DMS114 treated with DMSO at 0.1 percent for 48 hours (cell line): ENCODE measurements at regions not wholly inside any gene's neighbourhood (a gene's known extent, or its start where the extent isn't known, plus 50 kb on each side); places are given as distances from the start of the nearest gene placed in this dataset.
"Not testable (repeated sequence)": the region's sequence is repeated elsewhere in the genome, so short reads cannot be mapped to it uniquely, and the experiment has no call there.

Experiments
- DNase-seq: peaks from one replicate; lab custom pipeline; 2025; ENCODE audit not compliant: unreplicated experiment; lab: John Stamatoyannopoulos, UW

DNA sequence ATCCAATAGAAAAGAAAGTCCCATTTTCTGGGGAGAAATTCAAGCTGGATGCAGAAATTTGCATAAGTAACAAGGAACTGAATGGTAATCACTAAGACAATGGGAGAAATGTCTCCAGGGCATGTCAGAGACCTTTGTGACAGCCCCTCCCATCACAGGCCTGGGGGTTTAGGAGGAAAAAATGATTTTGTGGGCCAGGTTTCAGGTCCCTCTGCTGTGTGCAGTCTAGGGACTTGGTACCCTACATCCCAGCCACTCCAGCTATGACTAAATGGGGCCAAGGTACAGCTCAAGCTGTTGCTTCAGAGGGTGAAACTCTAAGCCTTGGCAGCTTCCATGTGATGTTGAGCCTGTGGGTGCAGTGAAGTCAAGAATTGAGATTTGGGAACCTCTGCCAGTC is 695.5 kb upstream of the MIR17HG start:
- DNase-seq = no peak

DNA sequence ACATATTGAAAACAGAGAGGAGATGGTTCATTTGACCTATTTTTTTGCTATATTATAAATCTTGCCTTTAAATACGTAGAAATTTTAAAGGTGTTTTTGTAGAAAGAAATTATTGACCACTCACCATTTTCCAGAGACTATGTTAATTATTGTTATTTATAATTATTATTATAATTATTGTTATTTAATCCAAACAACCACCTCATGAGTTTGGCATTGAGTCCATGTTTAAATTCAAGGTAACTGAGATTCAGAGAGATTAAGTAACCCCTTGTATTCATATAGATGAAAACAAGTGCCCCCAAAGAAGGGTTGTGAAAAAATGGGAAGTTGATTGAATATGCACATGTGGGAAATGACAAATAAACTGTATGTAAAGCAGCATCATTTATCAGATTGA is 692.5 kb upstream of the MIR17HG start:
- no peak for DNase-seq

DNA sequence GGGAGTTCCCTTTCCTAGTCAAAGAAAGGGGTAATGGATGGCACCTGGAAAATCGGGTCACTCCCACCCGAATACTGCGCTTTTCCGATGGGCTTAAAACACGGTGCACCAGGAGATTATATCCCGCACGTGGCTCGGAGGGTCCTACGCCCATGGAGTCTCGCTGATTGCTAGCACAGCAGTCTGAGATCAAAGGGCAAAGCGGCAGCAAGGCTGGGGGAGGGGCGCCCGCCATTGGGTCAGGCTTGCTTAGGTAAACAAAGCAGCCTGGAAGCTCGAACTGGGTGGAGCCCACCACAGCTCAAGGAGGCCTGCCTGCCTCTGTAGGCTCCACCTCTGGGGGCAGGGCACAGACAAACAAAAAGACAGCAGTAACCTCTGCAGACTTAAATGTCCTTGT is 683.3 kb upstream of the MIR17HG start:
- DNase-seq = not testable (repeated sequence)

DNA sequence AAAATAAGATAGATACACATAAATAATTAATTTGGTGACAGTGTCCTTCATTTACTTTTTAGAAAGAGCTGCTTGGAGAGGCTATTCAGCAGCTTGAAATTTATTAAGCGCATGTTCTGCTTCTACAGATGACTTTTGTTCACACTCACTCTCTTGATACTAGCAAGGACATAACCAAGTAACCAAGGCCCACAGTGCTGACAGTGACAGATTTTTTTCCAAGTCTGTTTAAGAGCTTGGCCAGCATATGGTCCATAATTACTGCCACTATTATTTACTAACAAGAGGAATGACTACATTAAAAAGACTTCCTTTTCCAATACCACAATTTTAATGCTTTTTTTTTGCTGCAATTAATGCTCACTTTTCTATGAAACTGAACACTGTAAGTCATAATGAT is 673.7 kb upstream of the MIR17HG start:
- no peak for DNase-seq

DNA sequence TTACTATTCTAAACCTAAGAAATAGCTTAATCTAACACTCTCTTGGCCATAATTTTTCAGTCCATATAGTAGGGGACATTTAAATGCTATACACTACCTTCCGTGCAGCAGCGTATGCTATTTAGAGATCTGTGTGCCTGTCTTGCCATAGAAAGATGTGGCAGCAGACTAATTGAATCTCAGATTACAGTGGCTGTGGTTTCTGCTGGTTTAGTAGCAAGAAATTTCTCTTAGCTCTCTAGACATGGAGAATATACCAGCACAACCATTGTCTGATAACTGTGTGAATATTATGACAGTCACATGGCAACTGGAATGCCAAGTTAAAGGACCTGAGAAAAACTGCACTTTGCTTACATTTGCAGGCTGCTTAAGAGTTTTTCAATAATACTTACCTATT is 672.4 kb upstream of the MIR17HG start:
- no peak for DNase-seq

DNA sequence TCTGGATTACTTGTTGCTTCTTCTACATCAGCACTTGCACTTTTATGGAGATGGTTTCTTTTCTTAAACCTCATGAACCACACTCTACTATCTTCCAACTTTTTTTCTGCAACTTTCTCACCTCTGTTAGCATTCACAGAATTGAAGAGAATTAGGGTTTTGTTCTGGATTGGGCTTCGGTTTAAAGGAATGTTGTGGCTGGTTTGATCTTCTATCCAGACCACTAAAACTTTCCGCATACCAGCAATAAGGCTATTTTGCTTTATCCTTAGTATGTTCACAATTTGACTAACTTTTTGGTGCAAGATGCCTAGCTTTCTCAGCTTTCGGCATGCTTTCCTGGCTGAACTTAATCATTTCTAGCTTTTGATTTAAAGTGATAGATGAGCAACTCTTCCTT is 666.7 kb upstream of the MIR17HG start:
- DNase-seq = no peak

DNA sequence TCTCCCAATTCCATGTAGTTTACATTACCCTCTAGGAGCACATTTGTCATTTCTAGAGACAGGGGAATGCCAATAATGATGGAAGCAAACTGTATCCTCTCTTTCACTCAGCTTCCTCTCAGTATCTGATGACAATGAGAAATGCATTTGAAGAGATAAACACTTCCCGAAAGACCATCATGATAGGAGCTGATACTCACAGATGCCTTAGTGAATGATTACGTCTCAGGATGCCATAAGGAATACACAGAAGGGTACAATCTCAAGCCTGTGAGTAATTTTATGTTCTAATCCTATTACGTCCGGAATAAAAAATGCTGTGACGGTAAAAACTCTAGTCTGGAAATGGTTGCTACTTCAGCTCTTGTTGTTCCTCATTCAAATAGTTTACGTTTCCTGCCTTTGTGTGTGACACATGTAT is 663.8 kb upstream of the MIR17HG start:
- DNase-seq = no peak

DNA sequence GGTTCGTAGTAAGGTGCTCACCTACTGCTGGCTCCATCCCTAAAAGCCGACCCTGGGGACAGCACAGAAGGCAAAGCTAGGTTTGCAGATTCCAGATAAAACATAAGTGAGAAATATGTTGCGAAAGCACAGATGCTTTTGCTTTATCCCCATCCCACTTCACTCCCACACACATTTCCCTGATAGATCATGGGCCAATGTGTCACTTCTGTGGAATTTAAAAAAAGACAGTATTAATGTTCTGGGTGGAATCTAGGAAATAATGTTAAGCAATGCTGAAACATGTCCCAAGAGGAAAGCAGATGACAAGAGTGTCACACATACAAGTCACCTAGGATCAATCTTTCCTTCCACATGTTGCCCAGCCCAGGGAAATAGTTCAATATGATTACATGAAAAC is 661.0 kb upstream of the MIR17HG start:
- DNase-seq = no peak

DNA sequence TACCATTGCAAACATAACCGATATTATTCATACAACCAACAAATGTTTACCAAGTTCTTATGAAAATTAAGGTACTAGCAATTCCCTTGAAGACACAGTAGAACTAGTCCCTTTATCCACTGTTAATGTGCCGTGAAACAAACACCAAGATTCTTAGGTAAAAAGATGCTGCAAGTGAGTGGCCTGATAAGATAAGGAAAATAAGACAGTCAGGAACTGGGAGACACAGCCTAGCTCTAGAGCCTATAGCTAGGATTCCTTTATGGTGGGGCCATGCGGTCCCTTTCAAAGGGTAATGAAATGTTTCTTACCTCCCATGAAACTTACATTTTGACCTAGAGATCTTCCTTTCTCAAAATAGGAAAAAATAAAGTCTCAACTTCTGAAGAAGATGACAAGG is 658.4 kb upstream of the MIR17HG start:
- DNase-seq = no peak

DNA sequence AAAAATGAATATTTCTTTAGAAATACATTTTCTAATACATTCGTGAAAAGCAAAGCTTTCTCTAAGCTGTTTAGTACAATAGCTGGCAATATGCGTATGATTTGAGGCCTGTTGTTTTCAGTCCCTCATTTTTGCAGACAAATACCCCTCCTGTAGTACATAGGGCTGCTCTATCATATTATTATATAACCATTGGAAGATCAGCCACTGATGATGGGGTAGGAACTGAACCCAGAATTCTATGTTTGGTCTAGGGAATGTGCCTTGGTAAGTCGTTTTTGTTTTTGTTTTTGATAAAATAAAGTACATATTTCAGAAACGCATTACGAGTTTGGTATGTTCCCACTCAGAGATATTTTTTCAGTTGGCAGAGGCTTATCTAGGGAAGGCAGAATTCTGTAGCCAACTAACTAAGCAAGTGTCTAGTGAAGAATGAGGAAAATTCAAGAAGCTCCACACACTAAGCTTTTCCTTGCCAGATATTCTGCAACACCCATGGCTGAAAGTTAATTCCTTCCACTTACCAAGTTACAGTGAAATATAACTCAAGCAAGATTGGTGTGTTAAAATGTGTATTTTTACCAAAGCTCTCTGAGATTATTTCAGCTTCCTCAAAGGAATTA is 656.9 kb upstream of the MIR17HG start:
- DNase-seq = no peak

DNA sequence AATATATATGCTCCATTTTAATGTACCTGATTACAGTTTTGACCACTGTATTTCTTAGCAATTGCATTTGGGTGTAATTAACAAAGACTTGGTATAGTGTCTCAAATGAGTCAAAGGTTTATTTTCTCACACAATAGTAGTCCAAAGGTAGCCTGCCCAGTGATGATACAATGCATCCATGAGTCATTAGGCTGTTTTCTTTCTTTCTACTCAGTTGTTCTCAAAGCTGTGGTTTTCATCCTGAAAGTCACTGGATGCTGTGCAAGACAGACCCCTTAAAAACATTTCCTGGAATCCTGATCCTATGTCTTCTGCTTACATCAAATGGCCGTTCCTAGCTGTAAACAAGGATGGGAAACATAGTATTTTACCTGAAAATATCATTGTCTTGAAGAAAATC is 651.2 kb upstream of the MIR17HG start:
- no peak for DNase-seq

DNA sequence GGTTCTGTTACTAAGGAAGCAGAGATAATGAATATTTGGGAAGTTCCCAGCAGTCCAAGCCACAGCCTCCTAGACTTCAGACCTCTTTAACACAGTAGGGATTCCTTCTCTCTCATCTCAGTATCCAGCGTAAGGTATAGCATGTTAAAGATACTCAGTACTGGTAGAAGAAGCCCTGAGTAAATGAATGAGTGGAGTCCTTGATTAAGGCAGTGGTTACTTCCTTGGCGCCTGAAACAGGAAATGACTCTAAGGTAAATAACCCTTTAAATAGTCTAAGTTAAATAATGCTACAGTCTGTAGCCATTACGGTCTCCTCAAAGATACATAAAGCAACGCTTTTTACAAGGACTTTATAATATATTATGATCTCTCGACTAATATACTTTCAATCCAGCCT is 650.8 kb upstream of the MIR17HG start:
- no peak for DNase-seq

DNA sequence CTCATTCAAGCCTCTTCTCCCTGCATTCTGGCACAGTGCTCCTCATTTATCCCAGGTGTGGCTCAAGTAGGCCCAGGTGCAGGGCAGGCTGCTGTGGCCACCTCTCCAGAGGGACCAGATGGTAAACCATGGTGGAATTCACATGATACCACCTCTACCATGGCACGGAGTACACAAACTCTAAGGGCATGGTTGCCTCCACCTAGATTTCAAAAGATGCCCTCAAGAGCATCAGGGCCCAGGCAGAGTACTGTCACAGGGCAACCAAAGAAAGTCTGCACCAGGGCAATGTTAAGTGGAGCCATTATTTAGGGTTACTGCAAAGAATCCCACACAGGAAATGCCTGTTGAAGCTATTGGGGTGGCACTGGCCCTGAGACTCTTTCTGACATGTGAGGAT is 647.1 kb upstream of the MIR17HG start:
- no peak for DNase-seq

DNA sequence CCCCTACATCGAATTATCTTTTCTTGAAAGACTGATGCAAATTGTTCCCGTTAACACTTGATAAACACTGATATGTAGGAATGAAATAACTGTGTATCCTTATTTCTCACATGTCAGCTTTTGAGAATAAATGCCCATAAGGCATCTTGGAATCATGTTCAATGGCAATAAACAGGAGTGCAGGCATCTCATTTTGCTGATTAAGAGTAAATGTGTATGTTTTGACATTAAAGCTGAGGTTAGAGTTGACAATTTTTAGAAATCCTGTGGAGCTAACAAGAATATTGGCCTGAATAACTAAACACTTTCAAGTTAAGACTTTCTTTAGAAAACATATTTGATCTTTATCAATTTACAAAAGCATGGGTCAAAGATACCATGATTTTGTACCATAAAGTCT is 646.2 kb upstream of the MIR17HG start:
- no peak for DNase-seq

DNA sequence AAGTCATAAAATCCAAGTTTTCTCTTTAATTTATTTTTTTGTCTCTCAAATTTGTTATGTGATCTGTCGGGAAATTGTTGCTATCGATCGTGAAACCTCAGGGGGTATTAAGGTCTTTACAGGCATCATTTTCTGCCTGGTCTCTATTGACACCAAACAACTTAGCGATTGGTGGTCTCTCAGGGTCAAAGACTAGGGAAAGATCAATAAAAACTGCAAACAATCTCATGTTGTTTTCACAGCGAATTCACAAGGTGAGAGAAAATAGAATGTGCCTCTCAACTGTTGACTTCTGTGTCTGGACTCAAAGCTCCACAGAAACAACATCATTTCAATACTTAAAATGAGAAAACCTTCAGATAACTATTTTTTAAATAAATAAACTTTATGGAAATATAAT is 645.4 kb upstream of the MIR17HG start:
- no peak for DNase-seq

DNA sequence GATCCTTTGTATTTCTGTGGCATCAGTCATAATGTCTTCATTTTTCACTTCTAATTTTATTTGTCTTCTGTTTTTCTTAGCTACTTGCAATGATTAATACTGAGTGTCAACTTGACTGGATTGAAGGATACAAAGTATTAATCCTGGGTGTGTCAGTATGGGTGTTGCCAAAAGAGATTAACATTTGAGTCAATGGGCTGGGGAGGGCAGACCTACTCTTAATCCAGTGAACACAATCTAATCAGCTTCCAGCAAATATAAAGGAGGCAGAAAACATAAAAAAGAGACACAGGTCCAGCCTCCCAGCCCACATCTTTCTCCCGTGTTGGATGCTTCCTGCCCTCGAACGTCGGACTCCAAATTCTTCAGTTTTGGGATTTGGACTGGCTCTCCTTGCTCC is 640.9 kb upstream of the MIR17HG start:
- DNase-seq = no peak

DNA sequence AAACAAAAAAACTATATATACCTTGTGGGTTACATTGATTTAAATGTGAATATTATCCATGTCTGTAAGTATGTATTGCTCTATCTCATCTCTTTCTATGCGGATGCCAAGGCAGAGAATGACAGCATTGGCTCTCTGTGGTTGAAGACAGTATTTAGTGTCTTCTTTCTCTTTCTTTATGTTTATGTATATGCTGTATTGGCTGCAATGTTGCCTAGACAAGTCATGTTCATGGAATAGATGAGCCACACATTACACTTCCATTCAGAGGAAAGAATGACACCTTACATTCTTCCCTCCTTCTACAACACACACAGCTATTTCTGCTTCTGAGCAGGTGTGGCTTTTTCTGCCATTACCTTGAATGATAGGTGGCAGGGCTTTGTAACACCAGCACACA is 639.4 kb upstream of the MIR17HG start:
- DNase-seq = no peak

DNA sequence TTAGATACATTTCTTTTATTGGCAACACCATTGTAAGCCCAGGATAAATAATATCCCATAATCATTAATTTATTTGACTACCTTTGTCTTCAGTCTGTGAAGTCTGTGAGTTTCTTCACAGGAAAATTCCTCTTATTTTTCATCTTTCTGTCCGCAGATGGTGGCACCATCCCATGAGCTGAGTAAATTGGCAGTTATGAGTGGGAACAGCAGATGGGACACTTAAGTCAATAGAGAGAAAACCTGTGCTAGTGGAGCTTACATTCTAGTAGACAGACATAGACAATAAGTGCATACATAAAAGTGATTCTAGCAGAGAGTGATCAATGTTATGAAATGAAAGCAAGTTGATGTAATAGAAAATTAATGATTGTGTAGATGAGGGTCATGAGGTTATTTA is 638.2 kb upstream of the MIR17HG start:
- DNase-seq = no peak

DNA sequence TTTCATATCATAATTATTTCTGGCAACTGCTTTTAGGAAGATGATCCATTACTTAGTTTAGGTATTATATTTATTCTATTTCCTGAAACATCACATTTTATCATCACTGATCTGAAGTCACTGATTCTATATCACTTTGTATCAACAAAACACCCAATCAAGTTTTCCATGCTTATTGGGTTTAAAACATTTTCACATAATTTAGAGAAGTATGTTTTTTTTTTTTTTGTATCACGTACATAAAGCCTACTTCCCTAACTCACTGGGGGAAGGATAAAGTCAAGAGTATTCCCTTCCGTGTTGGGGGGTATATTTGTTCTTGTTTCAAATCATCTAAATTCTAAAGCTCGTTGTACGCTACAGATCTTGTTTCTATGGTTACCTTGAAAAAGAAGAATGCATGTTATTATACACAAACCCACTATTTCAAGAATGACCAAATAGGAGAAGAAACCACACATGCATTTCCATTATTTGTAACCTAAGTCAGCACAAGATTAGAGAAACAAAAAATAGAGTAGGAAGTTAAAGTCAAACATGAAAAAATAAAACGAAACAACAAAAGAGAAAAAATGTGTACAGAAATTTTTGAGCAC is 637.2 kb upstream of the MIR17HG start:
- no peak for DNase-seq

DNA sequence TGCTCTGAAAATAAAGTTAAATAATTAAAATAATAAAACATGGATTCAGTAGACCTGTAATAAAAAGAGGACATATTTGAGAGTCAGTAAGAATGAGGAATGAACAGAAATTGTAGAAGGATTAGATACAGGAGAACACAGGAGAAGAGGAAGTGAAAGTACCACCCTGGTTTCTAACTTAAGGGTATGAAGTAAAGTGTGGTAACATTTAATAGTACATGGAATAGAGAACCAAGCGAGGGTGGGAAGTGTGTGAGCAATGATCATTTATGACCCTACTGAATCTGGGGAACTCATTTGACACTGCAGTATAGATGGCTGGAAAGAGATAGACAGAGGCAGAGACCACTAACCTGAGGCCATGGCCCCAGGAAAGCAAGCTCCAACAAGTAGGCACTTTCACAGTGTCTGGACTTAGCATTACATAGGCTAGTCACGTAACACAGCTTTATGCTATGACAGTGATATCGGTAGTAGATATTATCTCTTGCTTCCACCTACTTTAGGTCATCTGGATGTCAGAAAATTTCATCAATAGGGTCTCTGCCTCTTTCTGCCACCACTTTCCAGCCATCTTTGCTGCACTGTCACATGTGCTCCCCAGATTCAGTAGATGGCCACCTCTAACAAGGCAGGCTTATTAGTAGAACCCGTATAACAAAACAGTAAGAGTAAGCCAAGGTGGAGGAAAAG is 633.9 kb upstream of the MIR17HG start:
- DNase-seq = no peak

DNA sequence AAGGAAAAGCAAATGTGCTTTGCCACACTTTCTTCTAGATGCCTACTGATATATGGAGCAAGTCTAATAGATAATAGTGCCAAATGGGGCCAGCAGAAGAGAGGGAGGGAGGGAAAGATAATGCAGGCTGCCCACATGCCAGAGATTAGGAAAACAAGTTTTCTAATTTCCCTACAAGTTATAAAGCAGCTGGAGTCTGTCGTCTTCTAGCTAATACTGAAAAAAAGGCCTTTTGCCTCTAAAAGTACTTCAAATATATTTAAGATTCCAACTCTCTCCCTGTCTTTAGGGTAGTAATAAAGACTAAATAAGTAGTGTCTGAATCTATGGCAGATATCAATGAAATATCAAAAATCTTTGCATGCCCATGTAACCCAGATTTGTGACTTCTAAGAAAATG is 632.0 kb upstream of the MIR17HG start:
- DNase-seq = no peak

DNA sequence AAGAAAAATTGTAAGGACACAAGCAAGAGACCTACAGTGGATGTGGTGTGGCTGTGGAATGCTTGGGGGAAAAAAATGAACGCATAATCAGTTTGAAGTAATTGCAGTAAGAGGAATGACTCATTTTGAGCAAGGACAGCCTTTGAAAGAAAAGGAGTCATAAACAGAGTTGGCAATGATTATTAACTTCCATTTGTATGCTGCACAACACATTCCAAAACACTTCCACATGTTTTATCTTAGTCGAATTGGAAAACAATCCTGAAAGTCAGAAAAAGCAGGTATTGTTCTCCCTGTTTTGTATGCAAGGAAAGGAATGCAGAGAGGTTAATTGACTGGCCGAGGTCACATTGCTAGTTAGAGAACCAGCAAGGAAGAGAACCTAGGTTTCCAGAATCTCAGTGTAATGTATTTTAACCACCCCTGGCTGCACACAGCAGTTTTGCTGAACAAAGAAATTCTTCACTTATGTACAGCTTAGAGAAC is 630.0 kb upstream of the MIR17HG start:
- no peak for DNase-seq

DNA sequence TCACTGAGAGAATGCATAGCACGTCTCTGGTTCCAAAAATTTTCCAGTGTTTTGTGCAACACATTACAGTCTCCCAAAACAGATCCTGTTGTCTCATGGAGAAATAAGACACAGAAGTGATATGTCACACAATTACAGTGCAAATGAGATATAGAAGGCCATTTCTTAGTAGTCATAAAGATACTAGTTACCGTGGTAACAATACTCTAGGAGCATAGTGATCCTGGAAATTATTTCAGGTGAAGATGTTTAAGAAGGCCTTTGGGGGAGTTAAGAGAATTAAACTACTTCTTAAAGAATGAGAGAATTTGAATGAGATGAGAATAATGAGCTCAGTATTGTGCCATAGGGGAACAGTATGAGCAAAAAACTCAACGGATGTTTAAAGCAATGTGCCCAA is 628.0 kb upstream of the MIR17HG start:
- no peak for DNase-seq
